ENCODE measurements at regions not wholly inside any gene's neighbourhood (a gene's known extent, or its start where the extent isn't known, plus 50 kb on each side); places are given as distances from the start of the nearest gene placed in this dataset.

GRCh38 chr20:18908109-18908508 lies 94.5 kb downstream of the SCP2D1 start:
- Histone ChIP-seq H3K4me3 (no peak overlapping the region), H2AFZ (replicated peaks) (no peak overlapping the region), H3K27ac (no peak overlapping the region), H4K20me1 (ENCODE audit: low read depth) (no peaks in the 10 kb centered on the region), H3K4me1 (peaks cover 4% of the 10 kb centered on the region), H3F3A (ENCODE audit: low read depth) (no peaks in the 10 kb centered on the region), H3K9ac (no peak overlapping the region), H3K36me3 (no peaks in the 10 kb centered on the region), H3K9me3 (ENCODE audit: low read depth) (no peaks in the 10 kb centered on the region), H3K4me2 (no peak overlapping the region), H3K79me2 (ENCODE audit: low read depth) (no peaks in the 10 kb centered on the region), H3K27me3 (no peaks in the 10 kb centered on the region)
- Mint-ChIP-seq H3K4me3 (no peak overlapping the region), H3K27me3 (ENCODE audit: insufficient read depth, low read depth) (peaks cover 4% of the 10 kb centered on the region), H3K27ac (no peak overlapping the region), H3K9me3 (no peaks in the 10 kb centered on the region), H3K4me1 (no peaks in the 10 kb centered on the region), H3K36me3 (no peaks in the 10 kb centered on the region)
- TF ChIP-seq EZH2 (IDR thresholded peaks at IDR 0.05), result no peak
- DNase-seq (ENCODE audit: low spot score), result no peak

- Mint-ChIP-seq H3K27me3 (ENCODE audit: insufficient read depth, low read depth) (peaks cover 2% of the 10 kb centered on the region), H3K4me1 (no peaks in the 10 kb centered on the region)
- H4K20me1 ChIP-seq (ENCODE audit: low read depth), result no peaks in the 10 kb centered on the region
Observed at GRCh38 chr20:18909254-18909653, 95.7 kb downstream of the SCP2D1 start.

DNA sequence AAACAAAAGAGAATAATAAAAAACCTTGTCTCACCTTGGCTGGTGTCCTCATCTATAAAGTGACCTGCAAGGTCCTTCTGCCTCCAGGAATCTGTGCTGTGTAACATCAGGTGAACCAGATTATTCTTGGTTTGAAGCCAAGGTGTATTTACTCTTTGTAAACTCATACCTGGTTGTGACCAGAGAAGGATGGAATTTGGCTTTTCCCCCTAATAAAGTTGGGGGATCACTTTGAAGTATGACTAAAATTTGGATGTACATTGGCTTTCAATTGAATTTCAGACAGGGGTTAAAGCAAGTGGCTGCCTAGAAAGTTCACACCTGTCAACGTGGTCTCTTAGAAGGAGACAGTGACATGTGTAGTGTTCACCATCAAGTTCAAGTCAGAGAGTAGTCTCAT lies 100.1 kb downstream of the SCP2D1 start:
- Mint-ChIP-seq H3K27me3 (ENCODE audit: insufficient read depth, low read depth) (peaks cover 2% of the 10 kb centered on the region), H3K4me1 (peaks cover 3% of the 10 kb centered on the region)

More at GRCh38 chr20:18909254-18909653, 95.7 kb downstream of the SCP2D1 start:
- Histone ChIP-seq H3K36me3 (no peaks in the 10 kb centered on the region), H3K27me3 (no peaks in the 10 kb centered on the region), H2AFZ (replicated peaks) (no peak overlapping the region), H3K27ac (no peak overlapping the region), H3K4me2 (no peak overlapping the region), H3K79me2 (ENCODE audit: low read depth) (no peaks in the 10 kb centered on the region), H3K4me1 (peaks cover 4% of the 10 kb centered on the region), H3K9me3 (ENCODE audit: low read depth) (no peaks in the 10 kb centered on the region), H3K9ac (no peak overlapping the region), H3K4me3 (no peak overlapping the region), H3F3A (ENCODE audit: low read depth) (no peaks in the 10 kb centered on the region)
- Mint-ChIP-seq H3K4me3 (no peak overlapping the region), H3K36me3 (no peaks in the 10 kb centered on the region), H3K27ac (no peak overlapping the region), H3K9me3 (no peaks in the 10 kb centered on the region)
- TF ChIP-seq, protein P1, sequence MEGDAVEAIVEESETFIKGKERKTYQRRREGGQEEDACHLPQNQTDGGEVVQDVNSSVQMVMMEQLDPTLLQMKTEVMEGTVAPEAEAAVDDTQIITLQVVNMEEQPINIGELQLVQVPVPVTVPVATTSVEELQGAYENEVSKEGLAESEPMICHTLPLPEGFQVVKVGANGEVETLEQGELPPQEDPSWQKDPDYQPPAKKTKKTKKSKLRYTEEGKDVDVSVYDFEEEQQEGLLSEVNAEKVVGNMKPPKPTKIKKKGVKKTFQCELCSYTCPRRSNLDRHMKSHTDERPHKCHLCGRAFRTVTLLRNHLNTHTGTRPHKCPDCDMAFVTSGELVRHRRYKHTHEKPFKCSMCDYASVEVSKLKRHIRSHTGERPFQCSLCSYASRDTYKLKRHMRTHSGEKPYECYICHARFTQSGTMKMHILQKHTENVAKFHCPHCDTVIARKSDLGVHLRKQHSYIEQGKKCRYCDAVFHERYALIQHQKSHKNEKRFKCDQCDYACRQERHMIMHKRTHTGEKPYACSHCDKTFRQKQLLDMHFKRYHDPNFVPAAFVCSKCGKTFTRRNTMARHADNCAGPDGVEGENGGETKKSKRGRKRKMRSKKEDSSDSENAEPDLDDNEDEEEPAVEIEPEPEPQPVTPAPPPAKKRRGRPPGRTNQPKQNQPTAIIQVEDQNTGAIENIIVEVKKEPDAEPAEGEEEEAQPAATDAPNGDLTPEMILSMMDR (IDR thresholded peaks at IDR 0.05), result no peak
- no peak for TF ChIP-seq EZH2 (IDR thresholded peaks at IDR 0.05)
- DNase-seq (ENCODE audit: low spot score), result no peak

DNA sequence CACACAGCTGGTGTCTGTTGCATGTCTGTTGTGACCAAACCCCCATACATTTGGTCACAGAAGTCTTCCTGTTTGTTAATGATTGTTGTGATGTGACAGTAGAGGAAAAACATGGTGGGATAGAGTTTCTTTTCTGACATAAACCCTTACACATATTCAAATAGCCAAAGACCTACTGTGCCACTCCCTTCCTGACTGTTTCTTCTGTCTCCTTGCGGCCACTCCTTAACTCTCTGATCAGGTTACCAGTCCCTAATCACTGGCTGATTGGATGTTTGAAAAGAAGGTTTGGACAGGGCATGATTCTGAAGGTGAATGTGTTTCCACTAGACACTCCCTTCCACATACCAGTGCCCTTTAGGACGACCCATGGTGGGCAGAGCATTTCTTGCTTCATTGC lies 101.2 kb downstream of the SCP2D1 start:
- no peaks in the 10 kb centered on the region for H3F3A ChIP-seq (ENCODE audit: low read depth)
- no peak overlapping the region for H3K4me3 Mint-ChIP-seq
- H2AFZ ChIP-seq (replicated peaks), result no peak overlapping the region
- H3K4me1 Mint-ChIP-seq, result peaks cover 4% of the 10 kb centered on the region
- H3K9me3 Mint-ChIP-seq, result no peaks in the 10 kb centered on the region
- TF ChIP-seq EZH2phosphoT487 (IDR thresholded peaks at IDR 0.05) (no peak), EZH2 (IDR thresholded peaks at IDR 0.05) (no peak)
- TF ChIP-seq, protein P1 (IDR thresholded peaks at IDR 0.05), result no peak
- no peak overlapping the region for H3K27ac ChIP-seq
- no peaks in the 10 kb centered on the region for H3K36me3 ChIP-seq
- H3K4me1 ChIP-seq, result no peaks in the 10 kb centered on the region
- no peak overlapping the region for H3K4me2 ChIP-seq
- no peaks in the 10 kb centered on the region for H3K36me3 Mint-ChIP-seq
- no peak overlapping the region for H3K4me3 ChIP-seq
- no peak overlapping the region for H3K27ac Mint-ChIP-seq
- no peaks in the 10 kb centered on the region for H3K9me3 ChIP-seq (ENCODE audit: low read depth)
- H3K27me3 ChIP-seq, result no peaks in the 10 kb centered on the region
- no peaks in the 10 kb centered on the region for H3K79me2 ChIP-seq (ENCODE audit: low read depth)
- H3K9ac ChIP-seq, result no peak overlapping the region
- H3K27me3 Mint-ChIP-seq (ENCODE audit: insufficient read depth, low read depth), result peaks cover 4% of the 10 kb centered on the region
- H4K20me1 ChIP-seq (ENCODE audit: low read depth), result no peaks in the 10 kb centered on the region
- DNase-seq (ENCODE audit: low spot score), result no peak

More for the DNA sequence above, 100.1 kb downstream of the SCP2D1 start:
- Histone ChIP-seq H3K4me2 (no peak overlapping the region), H3K27me3 (no peaks in the 10 kb centered on the region), H2AFZ (replicated peaks) (no peak overlapping the region), H3K4me1 (peaks cover 4% of the 10 kb centered on the region), H4K20me1 (ENCODE audit: low read depth) (no peaks in the 10 kb centered on the region), H3K9me3 (ENCODE audit: low read depth) (no peaks in the 10 kb centered on the region), H3K9ac (no peak overlapping the region), H3K36me3 (no peaks in the 10 kb centered on the region), H3F3A (ENCODE audit: low read depth) (no peaks in the 10 kb centered on the region), H3K4me3 (no peak overlapping the region), H3K27ac (no peak overlapping the region), H3K79me2 (ENCODE audit: low read depth) (no peaks in the 10 kb centered on the region)
- H3K9me3 Mint-ChIP-seq, result no peaks in the 10 kb centered on the region
- H3K27ac Mint-ChIP-seq, result no peak overlapping the region
- no peaks in the 10 kb centered on the region for H3K36me3 Mint-ChIP-seq
- no peak overlapping the region for H3K4me3 Mint-ChIP-seq
- TF ChIP-seq EZH2 (IDR thresholded peaks at IDR 0.05) (no peak), EZH2phosphoT487 (IDR thresholded peaks at IDR 0.05) (no peak)
- TF ChIP-seq, protein P1 (IDR thresholded peaks at IDR 0.05), result no peak
- DNase-seq (ENCODE audit: low spot score), result no peak
